Loucy (cell line): ENCODE measurements at regions not wholly inside any gene's neighbourhood (a gene's known extent, or its start where the extent isn't known, plus 50 kb on each side); places are given as distances from the start of the nearest gene placed in this dataset.

ENCODE experiments used
- EZH2phosphoT487 ChIP-seq: fragments of 200-600 bp; IDR thresholded peaks from 2 replicates; pipeline ENCODE4 v1.6.1; 2018; ENCODE audit warnings: antibody characterized with exemption, mild to moderate bottlenecking, moderate library complexity, borderline replicate concordance
- TF ChIP-seq, protein P1 (sequence below): fragments of 200-600 bp; sonication (generic); conservative IDR thresholded peaks from 2 replicates; pipeline ENCODE4 v1.5.1; 2014; ENCODE audit warnings: mild to moderate bottlenecking, antibody characterized with exemption, low read length

DNA sequence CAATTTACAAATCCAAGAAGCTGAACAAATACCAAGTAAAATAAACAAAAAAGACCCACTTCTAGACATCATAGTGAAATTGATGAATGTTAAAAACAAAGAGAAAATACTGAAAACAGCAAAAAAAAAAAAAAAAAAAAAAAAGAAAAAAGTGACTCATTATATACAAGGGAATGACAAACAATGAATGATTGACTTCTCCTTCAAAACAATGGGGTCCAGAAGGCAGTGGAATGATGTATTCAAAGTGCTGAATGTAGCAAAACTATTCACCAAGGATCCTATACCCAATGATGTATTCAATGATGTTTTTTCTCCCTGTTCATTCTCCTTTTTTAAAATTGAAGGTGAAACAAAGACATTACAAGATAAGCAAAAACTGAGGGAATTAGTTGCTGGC is 650.0 kb downstream of the UTRN start:
- no peak for TF ChIP-seq EZH2phosphoT487
- TF ChIP-seq, protein P1, sequence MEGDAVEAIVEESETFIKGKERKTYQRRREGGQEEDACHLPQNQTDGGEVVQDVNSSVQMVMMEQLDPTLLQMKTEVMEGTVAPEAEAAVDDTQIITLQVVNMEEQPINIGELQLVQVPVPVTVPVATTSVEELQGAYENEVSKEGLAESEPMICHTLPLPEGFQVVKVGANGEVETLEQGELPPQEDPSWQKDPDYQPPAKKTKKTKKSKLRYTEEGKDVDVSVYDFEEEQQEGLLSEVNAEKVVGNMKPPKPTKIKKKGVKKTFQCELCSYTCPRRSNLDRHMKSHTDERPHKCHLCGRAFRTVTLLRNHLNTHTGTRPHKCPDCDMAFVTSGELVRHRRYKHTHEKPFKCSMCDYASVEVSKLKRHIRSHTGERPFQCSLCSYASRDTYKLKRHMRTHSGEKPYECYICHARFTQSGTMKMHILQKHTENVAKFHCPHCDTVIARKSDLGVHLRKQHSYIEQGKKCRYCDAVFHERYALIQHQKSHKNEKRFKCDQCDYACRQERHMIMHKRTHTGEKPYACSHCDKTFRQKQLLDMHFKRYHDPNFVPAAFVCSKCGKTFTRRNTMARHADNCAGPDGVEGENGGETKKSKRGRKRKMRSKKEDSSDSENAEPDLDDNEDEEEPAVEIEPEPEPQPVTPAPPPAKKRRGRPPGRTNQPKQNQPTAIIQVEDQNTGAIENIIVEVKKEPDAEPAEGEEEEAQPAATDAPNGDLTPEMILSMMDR, result no peak
